NCI-H774 (cell line): ENCODE measurements at regions not wholly inside any gene's neighbourhood (a gene's known extent, or its start where the extent isn't known, plus 50 kb on each side); places are given as distances from the start of the nearest gene placed in this dataset.
"Not testable (repeated sequence)": the region's sequence is repeated elsewhere in the genome, so short reads cannot be mapped to it uniquely, and the experiment has no call there.

ENCODE experiments used
- DNase-seq: peaks from one replicate; lab custom pipeline; 2025; lab: John Stamatoyannopoulos, UW

DNA sequence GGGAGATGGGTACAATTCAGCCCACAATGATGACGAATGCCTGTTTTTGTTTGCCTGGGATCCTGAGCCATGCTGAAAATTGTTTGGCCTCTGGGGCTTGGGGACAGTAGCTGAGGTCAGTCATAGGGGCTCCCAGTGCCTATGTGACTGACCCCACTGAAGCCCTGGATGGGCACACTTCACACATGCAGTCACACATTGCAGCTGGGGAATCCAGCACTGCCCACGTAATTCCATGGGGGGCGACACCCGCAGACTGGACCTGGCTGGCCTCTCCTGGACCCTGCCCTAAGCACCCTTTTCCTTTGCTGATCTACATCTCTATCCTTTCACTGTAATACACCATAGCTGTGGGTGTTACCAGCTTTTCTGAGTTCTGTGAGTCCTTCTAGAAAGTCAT is 295.2 kb upstream of the HS6ST1 start:
- DNase-seq = no peak

GRCh38 chr2:128614907-128615306 is 296.2 kb upstream of the HS6ST1 start:
- DNase-seq = not testable (repeated sequence)

- DNase-seq = no peak
Measured at GRCh38 chr2:128615571-128615970, 296.9 kb upstream of the HS6ST1 start.

GRCh38 chr2:128617029-128617590 is 298.4 kb upstream of the HS6ST1 start:
- no peak for DNase-seq

DNA sequence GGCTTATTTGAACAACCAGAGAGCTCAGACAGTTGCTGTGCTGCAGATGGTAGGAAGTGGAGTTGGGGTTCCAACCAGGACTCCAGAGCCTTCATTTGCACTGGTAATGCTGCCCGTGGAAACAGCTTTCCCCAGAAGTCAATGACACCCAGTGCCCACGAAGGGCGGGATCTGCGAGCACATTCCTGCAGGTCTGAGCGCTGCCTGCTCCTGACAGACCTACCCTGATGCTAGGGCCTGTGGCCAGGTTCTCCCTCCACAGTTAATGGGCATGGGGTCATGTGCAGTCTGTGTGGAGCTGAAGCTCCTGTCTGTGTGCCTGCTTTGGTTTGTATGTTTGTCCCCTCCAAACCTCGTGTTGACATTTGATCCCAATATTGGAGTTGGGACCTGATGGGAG is 299.0 kb upstream of the HS6ST1 start:
- DNase-seq = no peak

DNA sequence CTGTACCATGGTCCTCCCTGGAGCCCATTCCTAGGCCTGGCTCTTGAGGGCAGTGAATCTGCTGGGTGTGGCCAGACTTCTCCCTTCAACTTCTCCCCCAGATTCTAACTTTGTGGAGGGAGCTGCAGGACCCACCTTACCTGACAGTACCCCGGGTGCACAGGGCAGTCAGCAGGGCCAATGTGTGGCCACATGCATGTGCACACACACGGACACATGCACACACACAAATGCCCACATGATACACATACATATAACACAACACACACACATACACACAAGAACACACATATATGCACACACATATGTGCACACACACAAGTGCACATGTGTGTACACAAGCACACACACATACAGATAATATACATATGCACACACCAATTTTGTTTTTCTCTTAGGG is 300.0 kb upstream of the HS6ST1 start:
- DNase-seq = no peak

GRCh38 chr2:128619471-128620325 is 301.0 kb upstream of the HS6ST1 start:
- no peak for DNase-seq

GRCh38 chr2:128621074-128621473 is 302.4 kb upstream of the HS6ST1 start:
- DNase-seq = no peak

GRCh38 chr2:128622371-128622770 is 303.7 kb upstream of the HS6ST1 start:
- no peak for DNase-seq

GRCh38 chr2:128622955-128623620 is 304.4 kb upstream of the HS6ST1 start:
- no peak for DNase-seq

GRCh38 chr2:128623776-128624761 is 305.4 kb upstream of the HS6ST1 start:
- no peak for DNase-seq

DNA sequence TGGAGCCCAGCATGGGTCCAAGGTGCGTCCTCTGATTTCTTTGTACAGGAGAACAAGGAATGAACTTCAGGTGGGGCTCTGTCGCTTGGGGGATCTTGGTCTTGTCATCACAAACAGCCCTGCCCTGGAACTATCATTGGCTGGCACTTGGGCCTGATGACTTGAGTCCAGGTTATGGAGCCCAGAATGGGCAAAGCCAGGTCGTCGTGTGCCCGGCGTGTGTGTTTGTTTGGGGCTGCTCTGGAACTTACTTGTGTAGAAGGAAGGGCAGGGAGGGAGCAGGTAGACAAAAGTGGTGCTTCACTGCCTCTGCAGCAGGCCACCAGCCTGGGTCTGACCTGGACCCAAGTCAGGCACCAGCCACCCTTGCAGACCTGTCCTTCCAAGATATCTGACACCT is 306.3 kb upstream of the HS6ST1 start:
- no peak for DNase-seq

GRCh38 chr2:128625421-128625820 is 306.8 kb upstream of the HS6ST1 start:
- no peak for DNase-seq

DNA sequence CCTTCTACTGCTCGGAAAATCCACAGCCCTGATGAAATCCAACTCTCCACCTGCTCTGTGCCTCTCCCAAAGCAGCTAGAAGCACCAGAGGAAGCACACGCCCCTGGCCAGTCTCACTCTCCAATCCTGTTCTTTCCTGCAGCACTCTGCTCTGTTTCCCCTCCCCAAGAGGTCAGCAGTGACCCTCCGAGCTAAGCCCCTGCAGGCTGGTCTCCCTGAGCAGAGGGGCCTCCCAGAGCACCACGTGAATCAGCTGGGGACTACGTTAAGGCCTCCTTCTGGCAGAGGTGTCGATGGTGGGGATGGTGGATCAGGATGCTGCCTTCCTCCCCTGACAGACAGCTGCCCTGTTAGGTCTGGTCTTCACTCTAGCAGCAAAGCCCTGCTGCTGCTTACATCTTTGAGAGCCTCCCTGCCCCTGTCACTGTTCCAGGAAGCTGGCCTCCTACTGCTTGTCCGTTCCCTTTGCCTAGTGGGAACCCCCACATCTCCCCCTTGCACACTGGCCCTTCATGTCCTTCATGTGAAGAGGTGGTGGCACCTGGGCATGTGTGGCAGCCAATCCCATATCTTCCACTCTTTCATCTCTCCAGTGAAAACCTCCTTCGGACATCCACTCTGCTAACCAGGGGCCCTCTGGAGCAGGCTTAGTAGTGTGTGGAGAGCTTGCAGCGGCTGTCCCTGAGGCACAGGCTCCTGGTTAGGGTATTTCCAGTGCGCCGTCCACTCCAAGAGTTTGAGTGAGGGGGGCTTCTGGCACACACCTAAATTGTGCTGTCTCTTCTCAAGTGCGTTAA is 307.5 kb upstream of the HS6ST1 start:
- no peak for DNase-seq

GRCh38 chr2:128626760-128627511 is 308.3 kb upstream of the HS6ST1 start:
- no peak for DNase-seq

GRCh38 chr2:128628206-128628605 is 309.5 kb upstream of the HS6ST1 start:
- no peak for DNase-seq

DNA sequence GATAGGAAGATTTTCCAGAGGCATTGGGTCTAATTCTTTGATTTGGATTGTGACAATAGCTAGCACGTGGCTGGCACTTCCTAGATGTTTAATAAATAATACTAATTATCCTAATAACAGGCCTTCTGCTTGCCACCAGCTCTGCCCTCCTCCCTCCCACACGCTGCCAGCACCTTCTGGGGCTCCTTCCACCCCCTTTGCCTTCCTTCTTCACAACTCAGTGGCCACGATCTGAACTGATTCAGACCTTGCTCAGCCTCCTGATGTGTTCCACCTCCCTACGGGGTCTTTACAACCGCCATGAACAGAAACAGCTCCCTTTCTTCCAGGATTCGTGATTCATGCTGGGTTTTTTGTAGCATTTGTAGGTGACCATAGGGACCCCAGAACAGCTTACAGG is 310.3 kb upstream of the HS6ST1 start:
- DNase-seq = no peak

DNA sequence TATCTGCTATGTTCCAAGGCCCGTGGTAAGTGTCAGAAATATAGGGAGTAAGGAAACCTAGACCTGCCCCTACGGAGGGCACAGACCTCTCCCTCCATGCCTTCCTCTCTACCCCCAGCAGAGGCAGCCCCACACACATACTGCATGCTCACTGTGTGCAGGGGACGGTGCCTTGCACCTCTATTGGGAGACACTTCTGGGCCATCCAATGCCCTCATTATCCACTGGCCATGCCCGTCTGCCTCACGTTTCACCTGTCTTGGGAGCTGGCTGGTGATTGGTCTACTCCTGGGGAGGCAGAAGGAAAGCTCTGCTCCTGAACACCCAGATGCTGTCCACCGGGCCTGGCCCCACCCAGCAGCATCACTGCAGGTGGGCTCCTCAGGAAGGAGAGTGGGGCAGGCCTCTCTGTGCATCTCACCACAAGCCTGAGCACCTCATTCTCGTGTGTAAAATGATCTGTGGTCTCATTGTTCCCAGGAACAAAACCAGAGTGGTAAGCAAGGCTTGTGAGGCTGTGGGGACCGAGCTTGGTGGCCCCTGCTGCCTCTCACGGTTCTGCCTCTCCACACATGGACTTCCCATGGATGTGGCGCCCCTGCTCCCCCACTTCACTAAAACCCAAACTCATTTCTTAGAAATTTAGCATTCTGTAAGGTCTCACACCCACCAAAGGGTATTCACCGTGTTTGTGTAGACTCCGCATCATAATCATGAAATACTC is 312.5 kb upstream of the HS6ST1 start:
- DNase-seq = no peak

DNA sequence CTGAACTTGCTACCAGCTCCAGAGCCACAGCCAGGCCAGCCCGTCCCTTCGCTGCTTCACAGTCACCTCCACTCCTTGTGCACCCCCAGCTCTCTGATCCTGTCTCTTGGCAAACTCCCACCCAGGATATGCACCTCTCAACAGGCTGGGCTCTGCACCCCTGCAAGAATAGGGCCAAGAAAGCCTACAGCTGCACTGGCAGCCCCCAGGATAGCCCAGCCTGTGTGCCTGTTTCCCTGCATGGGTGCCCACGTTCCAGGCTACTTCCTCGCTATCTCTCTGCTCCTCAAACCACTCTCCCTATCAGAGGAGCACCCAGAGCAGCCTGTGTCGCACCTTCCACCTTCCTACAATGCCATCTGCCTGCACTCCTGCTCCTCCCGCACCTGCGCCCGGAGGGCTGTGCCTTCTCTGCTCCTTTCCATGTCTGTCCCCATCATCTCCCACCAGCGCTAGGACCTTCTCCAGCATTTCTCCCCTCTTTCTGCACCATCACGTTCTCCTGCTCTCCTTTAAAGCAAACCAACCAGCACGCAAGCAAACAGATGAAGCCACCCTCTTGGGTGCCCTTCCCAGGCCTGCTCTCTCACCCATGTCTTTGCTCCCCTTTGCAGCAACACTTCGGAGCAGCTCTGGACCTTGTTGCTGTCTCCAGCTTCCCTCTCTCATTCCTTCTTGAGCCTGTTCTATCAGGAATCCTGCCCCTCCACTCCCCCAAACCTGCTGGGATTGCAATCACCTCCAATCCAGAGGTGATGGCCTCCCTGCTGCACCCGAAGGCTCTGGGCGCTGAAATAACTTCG is 313.2 kb upstream of the HS6ST1 start:
- no peak for DNase-seq
